MM.1S (cell line): ENCODE measurements at regions not wholly inside any gene's neighbourhood (a gene's known extent, or its start where the extent isn't known, plus 50 kb on each side); places are given as distances from the start of the nearest gene placed in this dataset.

Experiments used
- EZH2phosphoT487 ChIP-seq: fragments of 300-600 bp; sonication (generic); IDR thresholded peaks from 2 replicates; pipeline ENCODE4 v1.6.1; 2018; ENCODE audit warnings: antibody characterized with exemption, low read length
- TF ChIP-seq, protein P1 (sequence below): fragments of 300-600 bp; sonication (generic); IDR thresholded peaks from 2 replicates; pipeline ENCODE4 v1.5.1; 2016; ENCODE audit warnings: antibody characterized with exemption, low read length, mixed read lengths

DNA sequence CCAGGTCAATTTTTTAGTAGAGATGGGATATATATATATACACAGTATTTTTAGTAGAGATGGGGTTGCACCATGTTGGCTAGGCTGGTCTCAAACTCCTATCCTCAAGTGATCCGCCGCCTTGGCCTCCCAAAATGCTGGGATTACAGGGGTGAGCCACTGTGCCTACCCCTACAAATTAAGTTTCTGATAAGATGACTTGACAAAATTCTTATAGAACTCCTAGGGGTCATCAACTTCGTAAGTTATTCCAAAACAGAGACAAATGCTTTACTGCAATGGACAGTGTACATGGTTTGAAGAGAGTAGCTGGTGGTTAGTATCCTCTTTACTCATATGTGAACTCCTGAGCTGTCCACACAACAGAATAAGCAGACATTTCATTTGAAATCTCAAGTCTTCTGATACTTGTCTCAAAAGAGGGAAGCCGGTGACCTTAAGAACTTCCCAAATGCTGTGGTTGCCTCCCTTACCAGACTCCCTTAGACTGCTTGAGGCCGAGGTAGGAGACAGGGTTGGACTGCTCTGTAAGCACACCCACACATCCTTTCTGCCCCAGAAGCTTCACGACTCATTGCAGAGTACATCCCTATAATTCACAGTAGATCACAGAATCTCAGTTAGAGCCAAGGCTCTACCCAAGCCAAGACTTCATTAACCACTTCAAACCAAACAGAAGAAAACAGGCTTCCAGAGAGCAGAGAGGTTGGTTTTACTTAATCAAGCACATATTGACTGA is 244.1 kb upstream of the IRF2BP2 start:
- TF ChIP-seq, protein P1, sequence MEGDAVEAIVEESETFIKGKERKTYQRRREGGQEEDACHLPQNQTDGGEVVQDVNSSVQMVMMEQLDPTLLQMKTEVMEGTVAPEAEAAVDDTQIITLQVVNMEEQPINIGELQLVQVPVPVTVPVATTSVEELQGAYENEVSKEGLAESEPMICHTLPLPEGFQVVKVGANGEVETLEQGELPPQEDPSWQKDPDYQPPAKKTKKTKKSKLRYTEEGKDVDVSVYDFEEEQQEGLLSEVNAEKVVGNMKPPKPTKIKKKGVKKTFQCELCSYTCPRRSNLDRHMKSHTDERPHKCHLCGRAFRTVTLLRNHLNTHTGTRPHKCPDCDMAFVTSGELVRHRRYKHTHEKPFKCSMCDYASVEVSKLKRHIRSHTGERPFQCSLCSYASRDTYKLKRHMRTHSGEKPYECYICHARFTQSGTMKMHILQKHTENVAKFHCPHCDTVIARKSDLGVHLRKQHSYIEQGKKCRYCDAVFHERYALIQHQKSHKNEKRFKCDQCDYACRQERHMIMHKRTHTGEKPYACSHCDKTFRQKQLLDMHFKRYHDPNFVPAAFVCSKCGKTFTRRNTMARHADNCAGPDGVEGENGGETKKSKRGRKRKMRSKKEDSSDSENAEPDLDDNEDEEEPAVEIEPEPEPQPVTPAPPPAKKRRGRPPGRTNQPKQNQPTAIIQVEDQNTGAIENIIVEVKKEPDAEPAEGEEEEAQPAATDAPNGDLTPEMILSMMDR = no peak
- no peak for TF ChIP-seq EZH2phosphoT487
